ENCODE measurements at regions not wholly inside any gene's neighbourhood (a gene's known extent, or its start where the extent isn't known, plus 50 kb on each side); places are given as distances from the start of the nearest gene placed in this dataset.

GRCh38 chr14:104387022-104388010, 192.2 kb upstream of the C14orf180 start:
- TF ChIP-seq, protein P1, sequence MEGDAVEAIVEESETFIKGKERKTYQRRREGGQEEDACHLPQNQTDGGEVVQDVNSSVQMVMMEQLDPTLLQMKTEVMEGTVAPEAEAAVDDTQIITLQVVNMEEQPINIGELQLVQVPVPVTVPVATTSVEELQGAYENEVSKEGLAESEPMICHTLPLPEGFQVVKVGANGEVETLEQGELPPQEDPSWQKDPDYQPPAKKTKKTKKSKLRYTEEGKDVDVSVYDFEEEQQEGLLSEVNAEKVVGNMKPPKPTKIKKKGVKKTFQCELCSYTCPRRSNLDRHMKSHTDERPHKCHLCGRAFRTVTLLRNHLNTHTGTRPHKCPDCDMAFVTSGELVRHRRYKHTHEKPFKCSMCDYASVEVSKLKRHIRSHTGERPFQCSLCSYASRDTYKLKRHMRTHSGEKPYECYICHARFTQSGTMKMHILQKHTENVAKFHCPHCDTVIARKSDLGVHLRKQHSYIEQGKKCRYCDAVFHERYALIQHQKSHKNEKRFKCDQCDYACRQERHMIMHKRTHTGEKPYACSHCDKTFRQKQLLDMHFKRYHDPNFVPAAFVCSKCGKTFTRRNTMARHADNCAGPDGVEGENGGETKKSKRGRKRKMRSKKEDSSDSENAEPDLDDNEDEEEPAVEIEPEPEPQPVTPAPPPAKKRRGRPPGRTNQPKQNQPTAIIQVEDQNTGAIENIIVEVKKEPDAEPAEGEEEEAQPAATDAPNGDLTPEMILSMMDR (conservative IDR thresholded peaks at IDR 0.05; ENCODE audit: control insufficient read depth, insufficient read depth, low read depth, low read length), result no peak
- H3K4me3 ChIP-seq (ENCODE audit: control insufficient read depth, low read depth, low read length), result no peak overlapping the region
- DNase-seq (ENCODE audit: low read depth), result no peak

GRCh38 chr14:104388011-104388521, 191.5 kb upstream of the C14orf180 start:
- TF ChIP-seq, protein P1 (conservative IDR thresholded peaks at IDR 0.05; ENCODE audit: control insufficient read depth, insufficient read depth, low read depth, low read length), result no peak
- DNase-seq (ENCODE audit: low read depth), result no peak
- no peak overlapping the region for H3K4me3 ChIP-seq (ENCODE audit: control insufficient read depth, low read depth, low read length)

GRCh38 chr14:104388541-104389325, 190.8 kb upstream of the C14orf180 start:
- no peak for DNase-seq (ENCODE audit: low read depth)
- no peak overlapping the region for H3K4me3 ChIP-seq (ENCODE audit: control insufficient read depth, low read depth, low read length)
- TF ChIP-seq, protein P1 (conservative IDR thresholded peaks at IDR 0.05; ENCODE audit: control insufficient read depth, insufficient read depth, low read depth, low read length), result no peak

DNA sequence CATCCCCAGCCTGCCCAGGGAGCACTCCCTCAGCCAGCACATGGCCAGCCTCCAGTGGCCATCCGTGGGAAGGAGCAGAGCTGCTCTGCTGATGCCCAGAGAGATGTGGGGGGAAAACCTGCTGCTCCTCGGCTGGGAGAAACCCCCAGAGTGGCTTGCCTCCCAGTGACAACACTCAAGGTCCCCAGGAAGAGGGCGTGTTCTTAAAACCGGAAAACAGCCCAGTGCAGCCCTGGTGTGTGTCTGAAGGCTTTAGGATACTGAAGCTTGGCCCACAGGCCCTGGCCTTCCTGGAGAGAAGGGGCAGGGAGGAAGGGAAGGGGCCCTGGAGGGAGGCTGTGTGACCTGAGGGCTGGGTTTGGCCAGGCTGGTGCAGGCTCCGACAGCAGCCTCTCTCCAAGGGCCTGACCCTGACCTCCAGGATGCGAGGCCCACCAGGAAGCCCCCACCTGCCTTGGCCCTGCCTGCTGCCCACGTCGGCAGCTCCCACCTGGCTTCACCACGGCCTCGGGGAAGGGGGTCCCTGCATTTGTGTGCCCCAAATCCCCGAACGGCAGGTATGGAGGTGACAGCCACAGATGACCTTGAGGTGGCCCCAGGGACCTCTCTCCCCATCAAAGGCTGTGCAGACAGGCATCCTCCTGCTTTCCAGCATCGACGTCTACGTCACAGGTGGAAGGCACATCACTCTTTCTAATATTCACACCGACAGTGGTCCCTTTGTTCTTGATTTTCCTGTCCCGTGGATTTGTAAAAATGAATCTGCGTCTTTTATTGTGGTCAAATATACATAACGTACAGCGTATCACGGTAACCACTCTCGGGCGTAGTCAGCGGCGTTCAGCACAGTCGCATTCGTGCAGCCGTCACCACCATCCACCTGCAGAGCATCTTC, 190.0 kb upstream of the C14orf180 start:
- H3K4me3 ChIP-seq (ENCODE audit: control insufficient read depth, low read depth, low read length), result no peak overlapping the region
- TF ChIP-seq, protein P1 (conservative IDR thresholded peaks at IDR 0.05; ENCODE audit: control insufficient read depth, insufficient read depth, low read depth, low read length), result no peak
- DNase-seq (ENCODE audit: low read depth), result no peak

GRCh38 chr14:104390221-104390931, 189.2 kb upstream of the C14orf180 start:
- DNase-seq (ENCODE audit: low read depth), result no peak
- no peak overlapping the region for H3K4me3 ChIP-seq (ENCODE audit: control insufficient read depth, low read depth, low read length)
- TF ChIP-seq, protein P1 (conservative IDR thresholded peaks at IDR 0.05; ENCODE audit: control insufficient read depth, insufficient read depth, low read depth, low read length), result no peak
